A673 (cell line): ENCODE measurements at regions not wholly inside any gene's neighbourhood (a gene's known extent, or its start where the extent isn't known, plus 50 kb on each side); places are given as distances from the start of the nearest gene placed in this dataset.

Experiments
- BruUV-seq: library from RNA; stranded (reverse); fragments of 400-500 nt; replicated peaks from 2 replicates; lab custom pipeline; 2021; lab: Mats Ljungman, UMichigan
- CTCF ChIA-PET: fragments of 300-600 bp; sonication (Branson Sonifier 250); formaldehyde crosslinking; loops from one replicate; lab custom pipeline; 2022; ENCODE audit warnings: antibody characterized with exemption; lab: Charles Lee
- POLR2A ChIA-PET: fragments of 300-600 bp; sonication (Branson Sonifier 250); formaldehyde crosslinking; loops from one replicate; lab custom pipeline; 2022; ENCODE audit warnings: antibody characterized with exemption; ENCODE audit not compliant: low non-redundant PET; lab: Charles Lee
- DNase-seq: peaks from one replicate; pipeline ENCODE4 v3.0.0-alpha.2; 2015; ENCODE audit warnings: low spot score
- H3K27ac ChIP-seq: fragments of 200-600 bp; sonication (generic); 2 replicates; pipeline ENCODE4 v1.5.1; 2016; ENCODE audit warnings: mixed run types, low read depth, mild to moderate bottlenecking, mixed read lengths, antibody characterized with exemption, low read length; ENCODE audit not compliant: poor library complexity, severe bottlenecking
- H3K27me3 ChIP-seq: fragments of 200-600 bp; sonication (generic); replicated peaks from 2 replicates; pipeline ENCODE4 v1.6.1; 2017; ENCODE audit warnings: mixed run types, low read depth, mild to moderate bottlenecking, mixed read lengths, antibody characterized with exemption, low read length; ENCODE audit not compliant: insufficient read depth, poor library complexity
- H3K36me3 ChIP-seq: fragments of 200-600 bp; sonication (generic); 2 replicates; pipeline ENCODE4 v1.6.1; 2016; ENCODE audit warnings: mixed run types, mild to moderate bottlenecking, mixed read lengths, antibody characterized with exemption, low read length; ENCODE audit not compliant: insufficient read depth, poor library complexity, severe bottlenecking
- H3K4me1 ChIP-seq: fragments of 200-600 bp; sonication (generic); 2 replicates; pipeline ENCODE4 v1.6.1; 2017; ENCODE audit warnings: mixed run types, mild to moderate bottlenecking, mixed read lengths, antibody characterized with exemption, low read length; ENCODE audit not compliant: insufficient read depth, poor library complexity, severe bottlenecking
- H3K4me3 ChIP-seq: fragments of 200-600 bp; sonication (generic); 2 replicates; pipeline ENCODE4 v1.5.1; 2016; ENCODE audit warnings: low read depth, mixed run types, mild to moderate bottlenecking, mixed read lengths, low read length; ENCODE audit not compliant: poor library complexity, severe bottlenecking
- H3K9me3 ChIP-seq: fragments of 200-600 bp; sonication (generic); 2 replicates; pipeline ENCODE4 v1.6.1; 2016; ENCODE audit warnings: mixed run types, low read depth, mild to moderate bottlenecking, mixed read lengths, antibody characterized with exemption, low read length; ENCODE audit not compliant: poor library complexity, severe bottlenecking
- CTCF ChIP-seq: fragments of 300-800, 200-600 bp; sonication (generic); conservative IDR thresholded peaks from 2 replicates; pipeline ENCODE4 v1.5.1; 2017; ENCODE audit warnings: low read depth, mild to moderate bottlenecking, antibody characterized with exemption, low read length, moderate library complexity, mixed read lengths
- EZH2 ChIP-seq: fragments of 200-600 bp; sonication (generic); IDR thresholded peaks from 2 replicates; pipeline ENCODE4 v1.6.1; 2017; ENCODE audit warnings: borderline replicate concordance, low read depth, mild to moderate bottlenecking, mixed read lengths, antibody characterized with exemption, low read length; ENCODE audit not compliant: poor library complexity, severe bottlenecking
- intact Hi-C: fragments of 100-400 bp; cut with micrococcal nuclease; formaldehyde crosslinking; loops from one replicate; pipeline ENCODE4 v1.10.0; 2022; ENCODE audit not compliant: unreplicated experiment

- Histone ChIP-seq H3K9me3 (no peaks in the 10 kb centered on the region), H3K36me3 (no peaks in the 10 kb centered on the region), H3K4me1 (no peaks in the 10 kb centered on the region), H3K27me3 (no peaks in the 10 kb centered on the region), H3K4me3 (no peak overlapping the region), H3K27ac (no peak overlapping the region)
- intact Hi-C loops, result no loop called here
- no TSS peak for BruUV-seq
- CTCF ChIA-PET, result no interaction called here
- TF ChIP-seq CTCF, result no peak
- no peak for TF ChIP-seq EZH2
- no peak for DNase-seq
- POLR2A ChIA-PET, result no interaction called here
Observed at GRCh38 chr12:43004141-43004540, 414.6 kb upstream of the PRICKLE1 start.

GRCh38 chr12:42996869-42997431 is 407.4 kb upstream of the PRICKLE1 start:
- ChIA-PET CTCF (no interaction called here), POLR2A (no interaction called here)
- no peak overlapping the region for H3K4me3 ChIP-seq
- TF ChIP-seq CTCF, result no peak
- no peak for TF ChIP-seq EZH2
- no peaks in the 10 kb centered on the region for H3K4me1 ChIP-seq
- H3K27me3 ChIP-seq, result no peaks in the 10 kb centered on the region
- no TSS peak for BruUV-seq
- no peak overlapping the region for H3K27ac ChIP-seq
- no peaks in the 10 kb centered on the region for H3K36me3 ChIP-seq
- no peaks in the 10 kb centered on the region for H3K9me3 ChIP-seq
- no peak for DNase-seq
- intact Hi-C loops, result no loop called here

- intact Hi-C loops, result no loop called here
- CTCF ChIA-PET, result no interaction called here
Observed at GRCh38 chr12:42992826-42993225, 403.3 kb upstream of the PRICKLE1 start.

More at GRCh38 chr12:42992826-42993225, 403.3 kb upstream of the PRICKLE1 start:
- Histone ChIP-seq H3K27ac (no peak overlapping the region), H3K36me3 (no peaks in the 10 kb centered on the region), H3K4me3 (no peak overlapping the region), H3K9me3 (no peaks in the 10 kb centered on the region), H3K27me3 (no peaks in the 10 kb centered on the region), H3K4me1 (no peaks in the 10 kb centered on the region)
- TF ChIP-seq EZH2, result no peak
- TF ChIP-seq CTCF, result no peak
- no TSS peak for BruUV-seq
- DNase-seq, result no peak
- POLR2A ChIA-PET, result no interaction called here
